HCT116 (cell line): ENCODE measurements at regions not wholly inside any gene's neighbourhood (a gene's known extent, or its start where the extent isn't known, plus 50 kb on each side); places are given as distances from the start of the nearest gene placed in this dataset.
A peak's percentile ranks its signal among the peaks of the same experiment; 100 is the strongest.

Experiments used
- ATAC-seq: fragments of 200-7000 bp; cut with Tn5 transposase; 2 replicates; pipeline ENCODE4 v1.9.1; 2020; ENCODE audit warnings: mild to moderate bottlenecking, moderate library complexity
- BruUV-seq: library from RNA; stranded (reverse); fragments of 400-500 nt; replicated peaks from 2 replicates; lab custom pipeline; 2021; lab: Mats Ljungman, UMichigan
- CTCF ChIA-PET: fragments of 300-600 bp; sonication (Branson Sonifier 250); formaldehyde crosslinking; loops from one replicate; lab custom pipeline; 2021; ENCODE audit warnings: antibody characterized with exemption; lab: Charles Lee
- POLR2A ChIA-PET: fragments of 300-600, 350-600 bp; sonication (Branson Sonifier 250); formaldehyde crosslinking; loops from one replicate; lab custom pipeline; 2021; ENCODE audit warnings: antibody characterized with exemption; lab: Charles Lee
- RAD21 ChIA-PET, 2 experiments: fragments of 300-600 bp; sonication (Branson Sonifier 250); formaldehyde crosslinking; loops; one replicate each; lab custom pipeline; 2023; ENCODE audit warnings: low total read pairs in 2 of 2; ENCODE audit not compliant: uncharacterized antibody in 2 of 2, unreplicated experiment in 2 of 2, low non-redundant PET in 1 of 2; lab: Charles Lee
- DNase-seq: peaks from one replicate; pipeline ENCODE4 v3.0.0-alpha.2; 2010; ENCODE audit warnings: low read depth, low spot score
- H2AFZ ChIP-seq: fragments of 200-600 bp; shearing (Covaris generic), sonication (generic); 2 replicates; pipeline ENCODE4 v1.6.1; 2017; ENCODE audit warnings: low read depth, mixed run types, mixed read lengths, antibody characterized with exemption, low read length; ENCODE audit not compliant: poor library complexity, severe bottlenecking
- H3K27ac ChIP-seq: 2 replicates; pipeline ENCODE4 v1.5.1; 2012; ENCODE audit warnings: low read depth, low read length
- H3K27me3 ChIP-seq: fragments of 200-600 bp; sonication (generic); 2 replicates; pipeline ENCODE4 v1.6.1; 2016; ENCODE audit warnings: mixed run types, low read length, mixed read lengths; ENCODE audit not compliant: insufficient read depth
- H3K36me3 ChIP-seq, 2 experiments: fragments of 200-500 bp in 1 of 2; fragments of 200-600 bp in 1 of 2; sonication (Bioruptor generic) in 1 of 2; sonication (generic) in 1 of 2; 2 replicates each; pipeline versions ENCODE4 v1.5.1 to v1.6.1; 2014 to 2016; ENCODE audit warnings: low read length in 2 of 2, inconsistent platforms in 1 of 2, mixed read lengths in 1 of 2, mixed run types in 1 of 2; ENCODE audit not compliant: insufficient read depth in 2 of 2, control insufficient read depth in 1 of 2
- H3K4me1 ChIP-seq, 2 experiments: fragments of 200-600 bp in 1 of 2; sonication (generic) in 1 of 2; 2 replicates each; pipeline versions ENCODE4 v1.5.1 to v1.6.1; 2012 to 2017; ENCODE audit warnings: low read length in 2 of 2, inconsistent platforms in 1 of 2, mild to moderate bottlenecking in 1 of 2, mixed read lengths in 1 of 2, mixed run types in 1 of 2, moderate library complexity in 1 of 2; ENCODE audit not compliant: insufficient read depth in 2 of 2, control insufficient read depth in 1 of 2
- H3K4me2 ChIP-seq: fragments of 200-600 bp; sonication (generic); 2 replicates; pipeline ENCODE4 v1.6.1; 2017; ENCODE audit warnings: mixed run types, low read length, mixed read lengths
- H3K4me3 ChIP-seq, 2 experiments: fragments of 200-600 bp in 1 of 2; sonication (generic) in 1 of 2; replicated peaks in 1 of 2; 2 replicates each; pipeline ENCODE4 v1.5.1; 2011 to 2016; ENCODE audit warnings: low read length in 2 of 2, control low read depth in 1 of 2, low read depth in 1 of 2, mild to moderate bottlenecking in 1 of 2, mixed read lengths in 1 of 2, mixed run types in 1 of 2
- H3K79me2 ChIP-seq: fragments of 200-600 bp; sonication (generic); 2 replicates; pipeline ENCODE4 v1.6.1; 2017; ENCODE audit warnings: mild to moderate bottlenecking, mixed run types, low read length, moderate library complexity, mixed read lengths; ENCODE audit not compliant: insufficient read depth
- H3K9ac ChIP-seq: fragments of 200-600 bp; sonication (generic); 2 replicates; pipeline ENCODE4 v1.6.1; 2016; ENCODE audit warnings: low read length, mixed read lengths
- H3K9me2 ChIP-seq: fragments of 200-600 bp; sonication (generic), shearing (Covaris generic); 2 replicates; pipeline ENCODE4 v1.6.1; 2017; ENCODE audit warnings: mixed run types, mild to moderate bottlenecking, moderate library complexity; ENCODE audit not compliant: insufficient read depth
- H3K9me3 ChIP-seq, 2 experiments: fragments of 200-500 bp in 1 of 2; fragments of 200-600 bp in 1 of 2; sonication (Bioruptor generic) in 1 of 2; sonication (generic) in 1 of 2; 2 replicates each; pipeline ENCODE4 v1.6.1; 2014 to 2017; ENCODE audit warnings: low read length in 2 of 2, mixed read lengths in 2 of 2, inconsistent platforms in 1 of 2, low read depth in 1 of 2, mild to moderate bottlenecking in 1 of 2, mixed run types in 1 of 2, moderate library complexity in 1 of 2; ENCODE audit not compliant: control insufficient read depth in 1 of 2, insufficient read depth in 1 of 2
- H4K20me1 ChIP-seq: fragments of 200-600 bp; sonication (generic), shearing (Covaris generic); 2 replicates; pipeline ENCODE4 v1.6.1; 2017; ENCODE audit warnings: mixed run types, mild to moderate bottlenecking, moderate library complexity; ENCODE audit not compliant: insufficient read depth
- EZH2 ChIP-seq: fragments of 200-600 bp; sonication (generic); IDR thresholded peaks from 2 replicates; pipeline ENCODE4 v1.6.1; 2017; ENCODE audit warnings: antibody characterized with exemption, mixed run types
- EZH2phosphoT487 ChIP-seq: fragments of 200-600 bp; IDR thresholded peaks from 2 replicates; pipeline ENCODE4 v1.6.1; 2018; ENCODE audit warnings: antibody characterized with exemption, borderline replicate concordance
- FOSL1 ChIP-seq: IDR thresholded peaks from 2 replicates; pipeline ENCODE4 v1.6.1; 2012; ENCODE audit warnings: low read depth
- MAX ChIP-seq: IDR thresholded peaks from 2 replicates; pipeline ENCODE4 v1.6.1; 2012
- POLR2AphosphoS5 ChIP-seq: IDR thresholded peaks from 2 replicates; pipeline ENCODE4 v1.6.1; 2011; ENCODE audit warnings: mild to moderate bottlenecking, low read depth, low read length, moderate library complexity
- REST ChIP-seq: IDR thresholded peaks from 2 replicates; pipeline ENCODE4 v1.6.1; 2012; ENCODE audit warnings: low read depth
- SIN3A ChIP-seq: IDR thresholded peaks from 2 replicates; pipeline ENCODE4 v1.6.1; 2012; ENCODE audit warnings: low read depth
- SRF ChIP-seq: IDR thresholded peaks from 2 replicates; pipeline ENCODE4 v1.6.1; 2012; ENCODE audit warnings: low read depth
- TCF7L2 ChIP-seq: IDR thresholded peaks from 2 replicates; pipeline ENCODE4 v1.7.0; 2011; ENCODE audit warnings: borderline replicate concordance, inconsistent platforms; ENCODE audit not compliant: insufficient read depth, insufficient read length; ENCODE audit errors: extremely low read depth
- YY1 ChIP-seq: IDR thresholded peaks from 2 replicates; pipeline ENCODE4 v1.6.1; 2011; ENCODE audit warnings: low read length, low read depth, moderate library complexity, mild to moderate bottlenecking; ENCODE audit not compliant: insufficient replicate concordance; ENCODE audit errors: extremely low read depth
- intact Hi-C: fragments of 100-400 bp; cut with micrococcal nuclease; formaldehyde crosslinking; loops from 2 replicates; pipeline ENCODE4 v1.10.0; 2022
- TF ChIP-seq, protein P1 (sequence below), 3 experiments: fragments of 200-600 bp in 1 of 3; sonication (generic) in 1 of 3; IDR thresholded peaks in 2 of 3; conservative IDR thresholded peaks in 1 of 3; 2 replicates each; pipeline ENCODE4 v1.5.1; 2012 to 2017; ENCODE audit warnings: low read depth in 2 of 3, low read length in 2 of 3, antibody characterized with exemption in 1 of 3, borderline replicate concordance in 1 of 3, control low read depth in 1 of 3, mild to moderate bottlenecking in 1 of 3, mixed read lengths in 1 of 3, mixed run types in 1 of 3, moderate library complexity in 1 of 3; ENCODE audit not compliant: insufficient read depth in 1 of 3
- TF ChIP-seq, protein P2 (sequence below): IDR thresholded peaks from 2 replicates; pipeline ENCODE4 v1.6.1; 2012

- H3K27ac ChIP-seq = no peak overlapping the region
Observed at GRCh38 chr20:23151008-23151703, 65.0 kb upstream of the CD93 start.

DNA sequence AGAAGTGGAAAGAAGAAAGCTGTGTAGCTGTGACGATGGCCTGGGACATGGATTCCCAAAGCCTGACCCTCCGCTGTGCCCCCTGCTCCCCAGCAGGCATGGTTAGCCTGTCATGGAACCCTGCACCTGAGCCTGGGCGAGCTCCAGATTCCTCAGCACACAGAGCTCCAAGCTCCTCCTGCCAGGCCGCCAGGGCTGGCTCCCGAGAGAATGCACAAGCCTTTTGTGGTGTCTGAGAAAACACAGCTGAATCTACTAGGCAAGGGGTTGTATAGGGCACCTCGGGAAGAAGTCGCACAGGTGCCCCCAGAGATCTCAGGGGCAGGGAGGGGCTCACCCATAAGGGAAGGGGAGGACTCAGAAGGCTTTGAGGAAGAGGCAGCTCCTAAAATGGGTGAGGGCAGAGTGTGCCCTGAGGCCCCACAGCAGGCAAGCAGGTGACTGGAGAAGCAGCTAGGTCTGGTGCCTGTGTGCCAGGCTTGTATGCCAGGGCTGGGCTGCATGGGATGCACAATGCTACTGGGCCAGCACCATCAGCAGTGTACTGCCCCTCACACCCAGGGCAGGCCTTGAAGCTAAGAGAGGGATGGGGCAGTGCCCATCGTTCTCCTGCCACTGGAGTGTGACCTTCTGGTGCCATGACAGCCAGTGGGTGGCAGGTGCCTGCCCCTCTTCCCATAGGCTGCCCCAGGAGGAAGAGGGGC, 64.3 kb upstream of the CD93 start:
- Histone ChIP-seq H3K79me2 (no peaks in the 10 kb centered on the region), H3K9me2 (no peaks in the 10 kb centered on the region), H3K9me3 (no peaks in the 10 kb centered on the region), H3K4me2 (peak overlapping the region; percentile 21; the same call in 1 of the 2 replicates), H3K27ac (no peak overlapping the region), H3K4me1 (peaks cover 21 to 83% of the 10 kb centered on the region in 2 experiments), H3K36me3 (no peaks in the 10 kb centered on the region), H2AFZ (no peak overlapping the region), H4K20me1 (no peaks in the 10 kb centered on the region), H3K9ac (no peak overlapping the region), H3K27me3 (no peaks in the 10 kb centered on the region), H3K4me3 (no peak overlapping the region)
- no TSS peak for BruUV-seq
- ChIA-PET CTCF (no interaction called here), POLR2A (no interaction called here), RAD21 (no interaction called here)
- no peak for DNase-seq
- no peak for ATAC-seq
- intact Hi-C loops = loop anchor here (10.0 kb wide), 1 partner anchor 776 kb away; no protein-coding TSS in a partner anchor
- no peak for TF ChIP-seq EZH2
- TF ChIP-seq MAX = no peak
- TF ChIP-seq, protein P1, sequence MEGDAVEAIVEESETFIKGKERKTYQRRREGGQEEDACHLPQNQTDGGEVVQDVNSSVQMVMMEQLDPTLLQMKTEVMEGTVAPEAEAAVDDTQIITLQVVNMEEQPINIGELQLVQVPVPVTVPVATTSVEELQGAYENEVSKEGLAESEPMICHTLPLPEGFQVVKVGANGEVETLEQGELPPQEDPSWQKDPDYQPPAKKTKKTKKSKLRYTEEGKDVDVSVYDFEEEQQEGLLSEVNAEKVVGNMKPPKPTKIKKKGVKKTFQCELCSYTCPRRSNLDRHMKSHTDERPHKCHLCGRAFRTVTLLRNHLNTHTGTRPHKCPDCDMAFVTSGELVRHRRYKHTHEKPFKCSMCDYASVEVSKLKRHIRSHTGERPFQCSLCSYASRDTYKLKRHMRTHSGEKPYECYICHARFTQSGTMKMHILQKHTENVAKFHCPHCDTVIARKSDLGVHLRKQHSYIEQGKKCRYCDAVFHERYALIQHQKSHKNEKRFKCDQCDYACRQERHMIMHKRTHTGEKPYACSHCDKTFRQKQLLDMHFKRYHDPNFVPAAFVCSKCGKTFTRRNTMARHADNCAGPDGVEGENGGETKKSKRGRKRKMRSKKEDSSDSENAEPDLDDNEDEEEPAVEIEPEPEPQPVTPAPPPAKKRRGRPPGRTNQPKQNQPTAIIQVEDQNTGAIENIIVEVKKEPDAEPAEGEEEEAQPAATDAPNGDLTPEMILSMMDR (IDR thresholded peaks at IDR 0.05 in 2 of 3, conservative IDR thresholded peaks at IDR 0.05 in 1 of 3; ENCODE audit: borderline replicate concordance in 1 of 3, insufficient read depth in 1 of 3, low read depth in 2 of 3, low read length in 2 of 3) = no peak
- no peak for TF ChIP-seq TCF7L2
- TF ChIP-seq REST = no peak
- TF ChIP-seq EZH2phosphoT487 = no peak
- TF ChIP-seq FOSL1 = no peak
- no peak for TF ChIP-seq POLR2AphosphoS5
- TF ChIP-seq SRF = no peak

More at GRCh38 chr20:23151008-23151703, 65.0 kb upstream of the CD93 start:
- Histone ChIP-seq H3K4me3 (no peak overlapping the region), H3K4me2 (no peak overlapping the region), H3K9me2 (no peaks in the 10 kb centered on the region), H3K9ac (no peak overlapping the region), H2AFZ (no peak overlapping the region), H3K27me3 (no peaks in the 10 kb centered on the region), H4K20me1 (no peaks in the 10 kb centered on the region), H3K9me3 (no peaks in the 10 kb centered on the region), H3K4me1 (peaks cover 28 to 86% of the 10 kb centered on the region in 2 experiments), H3K79me2 (no peaks in the 10 kb centered on the region), H3K36me3 (no peaks in the 10 kb centered on the region)
- intact Hi-C loops = loop anchor here (10.0 kb wide), 1 partner anchor 776 kb away; no protein-coding TSS in a partner anchor
- RAD21 ChIA-PET = no interaction called here
- POLR2A ChIA-PET = no interaction called here
- BruUV-seq = no TSS peak
- DNase-seq = no peak
- ATAC-seq = no peak
- CTCF ChIA-PET = interaction anchor here (1.6 kb wide), 1 partner anchor 50 kb away, joined by 3 read pairs; no protein-coding TSS in a partner anchor
- TF ChIP-seq, protein P2, sequence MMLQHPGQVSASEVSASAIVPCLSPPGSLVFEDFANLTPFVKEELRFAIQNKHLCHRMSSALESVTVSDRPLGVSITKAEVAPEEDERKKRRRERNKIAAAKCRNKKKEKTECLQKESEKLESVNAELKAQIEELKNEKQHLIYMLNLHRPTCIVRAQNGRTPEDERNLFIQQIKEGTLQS = no peak
- no peak for TF ChIP-seq YY1
- no peak for TF ChIP-seq SIN3A
